ENCODE measurements at regions not wholly inside any gene's neighbourhood (a gene's known extent, or its start where the extent isn't known, plus 50 kb on each side); places are given as distances from the start of the nearest gene placed in this dataset.
"Not testable (repeated sequence)": the region's sequence is repeated elsewhere in the genome, so short reads cannot be mapped to it uniquely, and the experiment has no call there.

DNA sequence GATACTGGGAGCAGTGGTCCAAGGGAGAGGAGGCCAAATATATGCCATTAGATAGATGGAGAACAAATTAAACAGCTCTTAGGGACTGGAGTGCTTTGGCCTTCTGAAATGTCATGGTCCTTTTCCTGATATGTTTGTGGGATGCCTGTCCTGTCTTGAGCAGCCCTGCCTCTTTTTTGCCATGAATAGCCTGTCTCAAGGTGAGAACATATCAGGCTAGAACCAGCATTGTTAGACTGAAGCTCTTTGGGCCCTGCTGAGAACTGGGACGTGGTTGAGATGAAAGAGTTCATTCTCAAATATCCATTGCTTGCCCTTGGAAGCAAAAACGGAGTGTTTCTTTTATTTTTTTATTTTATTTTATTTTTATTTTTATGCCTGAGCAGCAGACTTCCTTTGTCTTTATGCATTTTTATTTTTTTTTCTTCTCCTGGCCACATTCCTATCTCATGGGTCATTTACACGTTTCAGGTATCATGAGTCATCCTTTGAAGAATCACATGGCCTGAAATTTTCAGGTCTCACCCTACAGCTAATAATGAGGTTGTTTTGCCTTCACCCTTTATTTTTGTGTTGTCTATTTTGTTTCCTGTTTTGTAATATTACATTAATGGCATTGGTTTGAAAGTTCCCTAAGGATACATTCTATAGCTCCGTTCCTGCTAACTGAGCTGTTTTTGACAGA lies 371.4 kb downstream of the PSAT1 start:
- no peak for DNase-seq (ENCODE audit: low read depth)

DNA sequence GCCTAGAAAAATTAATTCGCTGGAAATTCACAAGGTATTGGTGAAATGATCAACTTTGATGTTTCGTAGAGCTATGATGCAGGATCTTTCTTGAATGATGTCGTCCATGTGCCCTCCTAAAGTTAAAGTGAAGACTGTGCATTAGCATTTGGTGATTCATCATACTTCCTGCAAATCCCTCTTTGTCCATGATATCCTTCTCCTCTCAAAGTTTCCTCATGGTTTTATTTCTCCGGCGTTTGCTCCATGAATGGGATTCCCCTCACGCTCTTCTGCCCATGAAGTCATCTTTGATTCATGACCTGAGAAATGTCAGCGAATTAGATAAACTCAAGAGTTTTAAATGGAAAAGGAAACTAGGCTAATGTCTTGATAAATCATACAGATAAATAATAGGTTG lies 372.7 kb downstream of the PSAT1 start:
- DNase-seq (ENCODE audit: low read depth), result no peak

DNA sequence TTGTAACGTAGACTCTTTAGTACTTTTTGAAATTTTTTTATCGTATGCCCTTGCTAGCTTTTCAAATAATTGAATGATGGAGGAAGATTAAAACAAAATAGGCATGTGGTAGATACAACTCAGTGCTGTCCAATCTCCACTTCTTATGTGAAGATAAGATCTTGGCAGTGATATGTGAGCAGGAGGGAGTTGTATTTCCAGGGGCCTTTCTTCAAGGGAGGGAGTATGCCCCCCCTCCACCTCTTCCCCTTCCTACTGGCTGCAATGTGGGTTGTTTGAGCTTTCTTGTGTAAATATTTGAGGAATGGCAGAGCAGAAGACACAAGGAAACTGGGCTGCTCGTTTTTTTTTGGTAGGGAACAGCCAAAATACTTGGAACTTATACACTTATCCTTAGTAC lies 374.9 kb downstream of the PSAT1 start:
- no peak for DNase-seq (ENCODE audit: low read depth)

DNA sequence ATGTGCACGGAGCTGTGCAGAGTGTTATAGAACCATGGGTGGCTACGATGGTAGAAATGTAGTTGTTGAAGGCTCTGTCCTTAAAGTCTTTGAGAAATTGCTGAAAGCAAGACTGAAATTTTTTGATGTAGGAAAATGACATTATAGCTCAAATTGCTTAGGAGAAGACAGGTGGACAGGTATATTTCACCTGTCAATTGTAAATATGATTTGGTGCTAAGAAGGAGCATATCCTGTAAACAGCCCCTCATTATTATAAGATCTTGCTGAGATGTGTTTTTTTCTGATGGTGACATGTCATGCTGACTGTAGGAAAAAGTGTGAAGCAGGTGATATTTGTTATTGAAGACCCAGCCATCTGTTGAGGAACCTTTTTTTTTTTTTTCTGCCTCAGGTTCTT lies 377.9 kb downstream of the PSAT1 start:
- DNase-seq (ENCODE audit: low read depth), result no peak

DNA sequence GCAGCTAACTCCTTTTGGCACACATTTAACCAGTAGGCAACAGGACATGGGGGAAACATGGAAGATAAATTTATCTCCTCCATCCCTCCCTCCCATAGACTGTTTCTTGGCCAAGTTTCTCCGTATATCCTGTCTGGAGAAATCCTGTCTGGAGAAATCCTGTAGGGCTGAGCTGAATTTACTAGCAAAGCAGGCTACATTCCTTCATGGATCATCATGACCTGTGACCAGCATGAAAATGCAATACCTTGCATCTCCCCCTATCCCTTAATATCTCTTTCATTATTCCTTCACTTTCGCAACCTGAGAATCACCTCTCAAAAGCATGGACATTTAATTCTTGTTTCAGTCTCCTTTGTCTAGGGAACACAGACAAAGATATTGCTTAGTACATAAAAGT lies 379.1 kb downstream of the PSAT1 start:
- DNase-seq (ENCODE audit: low read depth), result no peak

DNA sequence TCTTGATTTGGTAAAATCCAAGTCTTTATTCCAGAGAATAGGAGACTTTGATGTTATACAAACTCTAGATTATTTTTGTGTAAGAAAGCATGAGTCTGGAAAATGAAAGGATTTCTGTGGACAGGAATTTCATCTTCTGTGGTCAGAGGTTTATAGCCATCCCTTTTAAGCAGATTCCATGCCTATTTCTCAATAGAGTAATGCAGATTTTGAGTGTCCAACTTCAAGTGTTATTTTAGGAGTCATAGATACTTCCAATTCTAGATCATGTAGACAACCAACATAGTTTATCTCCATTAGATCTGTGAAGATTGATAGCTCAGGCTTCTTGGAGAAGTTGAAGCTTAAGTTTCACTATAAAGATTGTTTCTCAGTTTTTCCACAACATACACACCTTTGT lies 379.7 kb downstream of the PSAT1 start:
- no peak for DNase-seq (ENCODE audit: low read depth)

DNA sequence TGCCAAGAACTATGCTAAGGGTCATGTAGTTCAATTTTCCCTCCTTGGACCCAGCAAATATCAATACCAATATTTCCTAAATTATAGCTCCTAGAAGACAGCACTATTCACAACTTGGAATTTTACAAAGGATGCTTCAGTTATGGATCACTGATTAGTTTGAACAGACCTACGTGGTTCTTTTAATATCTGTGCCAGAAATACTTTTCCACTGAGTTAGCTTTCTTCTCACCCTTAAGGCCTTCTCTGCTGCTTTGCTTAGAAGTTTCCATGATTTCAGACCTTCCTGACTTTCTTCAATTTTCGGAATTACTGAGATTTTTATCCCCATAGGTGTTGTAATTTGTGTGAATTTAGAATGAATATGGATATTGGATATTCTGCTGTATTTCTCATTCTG lies 380.4 kb downstream of the PSAT1 start:
- DNase-seq (ENCODE audit: low read depth), result no peak

DNA sequence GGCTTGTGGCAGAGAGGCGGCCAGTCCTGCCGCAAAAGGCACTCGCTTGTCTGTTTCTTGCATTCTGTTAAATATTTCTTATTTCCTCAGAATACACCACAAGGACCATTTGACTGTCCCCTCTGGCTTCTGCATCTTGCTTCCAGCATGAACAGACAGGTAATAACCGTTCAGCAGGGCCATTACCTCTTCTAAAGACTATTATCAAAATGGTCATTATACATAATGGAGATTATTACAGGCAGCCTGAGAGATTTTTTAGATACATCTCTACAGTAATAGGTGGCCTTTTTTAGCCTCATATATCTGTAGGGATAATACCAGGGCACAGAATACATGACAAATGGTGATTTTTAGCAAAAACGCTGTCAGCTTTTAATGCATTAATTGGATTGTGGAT lies 382.0 kb downstream of the PSAT1 start:
- DNase-seq (ENCODE audit: low read depth), result no peak

DNA sequence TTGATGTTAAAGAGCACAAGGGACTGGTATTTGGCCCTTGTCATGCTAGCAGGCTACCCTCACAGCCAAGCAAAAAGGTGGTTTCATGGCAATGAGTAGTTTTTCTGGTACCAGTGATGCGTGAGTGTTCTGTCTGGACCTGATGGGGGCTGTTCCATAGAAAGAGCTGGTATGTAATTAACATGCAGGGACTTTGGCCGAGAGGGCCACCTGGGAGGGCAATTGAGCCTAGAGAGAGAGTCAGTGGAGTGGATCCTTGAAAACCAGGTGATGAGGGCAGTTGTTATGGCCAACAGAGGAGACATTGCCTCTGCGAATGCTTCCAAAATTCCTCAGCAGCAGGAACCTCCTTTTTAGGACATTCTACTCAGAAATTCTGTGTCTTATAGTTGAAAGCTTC lies 383.3 kb downstream of the PSAT1 start:
- DNase-seq (ENCODE audit: low read depth), result no peak

DNA sequence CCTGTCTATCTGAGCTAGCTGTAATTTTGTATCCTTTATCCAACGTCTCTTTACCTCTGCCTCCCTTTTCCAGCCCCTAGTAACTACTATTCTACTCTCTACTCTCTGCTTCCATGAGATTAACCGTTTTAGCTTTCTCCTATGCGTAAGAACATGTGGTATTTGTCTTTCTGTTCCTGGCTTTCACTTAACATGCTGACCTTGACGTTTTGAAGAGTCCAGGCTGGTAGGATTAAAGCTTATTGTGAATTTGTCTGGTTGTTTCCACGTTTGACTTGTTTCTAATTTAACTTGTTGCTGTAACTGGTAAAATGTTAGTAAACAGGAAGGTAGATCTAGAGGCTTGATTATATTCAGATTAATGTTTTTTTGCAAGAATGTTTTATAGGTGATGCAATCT lies 385.3 kb downstream of the PSAT1 start:
- no peak for DNase-seq (ENCODE audit: low read depth)

DNA sequence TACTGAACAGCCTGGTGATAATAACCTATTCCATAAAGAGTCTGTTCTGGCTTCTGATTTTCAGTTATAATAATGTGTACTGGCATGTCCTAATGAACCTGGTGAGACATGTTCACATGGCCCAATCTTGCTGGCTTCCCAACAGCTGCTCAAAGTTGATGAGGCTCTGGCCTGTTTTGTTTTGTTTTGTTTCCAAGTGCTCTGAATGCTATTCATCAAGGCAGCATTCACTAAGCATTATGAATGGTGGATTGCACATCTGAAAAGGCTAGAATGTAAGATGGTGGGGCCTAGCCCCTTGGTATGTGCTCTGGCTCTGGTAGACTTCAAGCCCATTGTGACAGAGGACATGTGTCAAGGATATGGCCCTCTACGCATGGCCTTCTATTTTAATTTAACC lies 388.5 kb downstream of the PSAT1 start:
- DNase-seq (ENCODE audit: low read depth), result peak; percentile 63

DNA sequence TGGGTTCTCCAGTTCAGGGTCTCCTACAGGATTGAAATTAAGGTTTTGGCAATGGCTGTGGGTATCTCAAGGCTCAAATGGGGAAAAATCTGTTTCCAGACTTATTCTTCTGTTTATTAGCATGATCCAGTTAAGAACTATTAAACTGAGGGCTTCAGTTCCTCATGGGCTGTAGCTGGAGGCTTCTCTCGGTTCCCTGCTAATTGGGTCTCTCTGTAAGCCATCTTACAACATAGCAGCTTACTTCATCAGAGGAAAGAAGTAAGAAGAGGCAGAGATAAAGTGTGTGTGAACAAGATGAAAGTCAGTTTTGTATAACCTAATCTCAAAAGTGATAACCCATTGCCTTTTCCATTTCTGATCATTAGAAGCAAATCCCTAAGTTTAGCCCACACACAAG lies 391.9 kb downstream of the PSAT1 start:
- DNase-seq (ENCODE audit: low read depth), result no peak

DNA sequence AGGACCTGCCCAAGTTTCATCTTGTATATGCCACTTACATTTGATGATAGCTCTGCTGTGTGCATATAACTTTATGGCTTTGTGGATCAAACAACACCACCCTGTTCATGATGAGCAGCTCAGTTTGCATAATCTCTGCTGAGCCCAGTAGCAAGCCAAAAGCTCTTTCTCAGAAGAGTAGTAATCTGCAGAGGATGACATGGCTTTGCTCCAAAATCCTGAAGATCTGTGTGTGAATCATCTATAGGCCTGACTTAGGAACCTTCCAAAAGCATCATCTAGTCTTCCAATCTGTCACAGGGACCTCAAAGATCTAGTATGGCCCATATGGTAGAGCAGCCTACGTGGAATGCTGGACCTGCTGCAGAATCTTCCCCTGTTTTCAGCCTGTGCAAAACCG lies 394.6 kb downstream of the PSAT1 start:
- DNase-seq (ENCODE audit: low read depth), result no peak

DNA sequence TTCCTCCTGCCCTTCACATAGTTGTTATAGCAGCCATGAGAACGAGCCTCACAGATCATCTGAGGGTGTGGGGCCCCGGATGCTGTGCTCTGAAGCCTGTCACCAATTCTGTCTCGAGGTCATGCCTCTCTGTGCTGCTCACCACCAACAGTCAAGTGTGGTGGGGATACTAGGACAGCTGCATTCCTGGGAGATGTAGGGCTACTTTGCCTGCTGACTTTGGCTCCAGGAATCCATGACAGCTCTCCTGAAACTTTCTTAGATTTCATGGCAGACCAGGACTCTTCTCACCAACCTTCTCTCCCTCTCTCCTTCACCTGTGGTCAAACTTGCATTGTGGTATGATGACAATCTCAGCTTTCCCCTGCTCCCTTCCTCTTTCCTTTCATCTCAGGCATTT lies 395.9 kb downstream of the PSAT1 start:
- DNase-seq (ENCODE audit: low read depth), result peak; percentile 87

DNA sequence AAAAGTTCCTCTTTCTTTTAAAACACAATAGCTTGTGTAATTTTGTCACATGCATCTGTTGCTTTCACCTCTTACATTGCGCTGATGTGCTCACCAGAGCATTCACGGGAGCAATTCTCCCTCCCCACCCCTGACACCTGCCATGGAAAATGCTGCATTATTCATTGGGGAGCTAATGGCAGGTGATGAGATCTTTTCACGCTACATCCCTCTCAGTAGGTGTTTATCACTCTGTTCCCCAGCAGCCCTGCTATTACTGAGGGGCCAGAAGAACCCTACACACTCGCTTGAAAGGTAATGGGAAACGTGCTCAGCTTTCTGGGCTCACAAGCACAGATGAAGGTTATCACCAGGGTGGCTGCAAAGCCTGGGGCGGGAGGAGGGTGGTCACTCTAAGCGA lies 398.0 kb downstream of the PSAT1 start:
- DNase-seq (ENCODE audit: low read depth), result no peak

DNA sequence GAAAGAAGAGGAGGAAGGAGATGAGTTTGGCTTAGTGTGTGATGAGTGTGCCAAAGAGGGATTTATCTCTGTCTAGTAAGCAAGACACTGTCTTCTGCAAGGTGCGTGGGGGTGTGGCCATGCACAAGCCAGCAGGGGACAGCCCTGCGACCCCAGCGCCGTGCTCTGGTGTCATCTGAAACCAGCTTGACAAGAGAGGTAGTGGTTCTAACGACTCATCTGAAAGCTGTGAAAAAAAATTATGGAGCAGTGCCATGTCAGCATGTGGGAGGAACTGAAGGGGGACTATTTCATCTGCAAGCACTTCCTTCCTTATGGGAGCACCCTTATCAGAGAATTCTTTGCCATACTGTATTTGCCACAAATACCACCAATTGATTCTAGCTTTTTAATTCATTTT lies 398.6 kb downstream of the PSAT1 start:
- no peak for DNase-seq (ENCODE audit: low read depth)

DNA sequence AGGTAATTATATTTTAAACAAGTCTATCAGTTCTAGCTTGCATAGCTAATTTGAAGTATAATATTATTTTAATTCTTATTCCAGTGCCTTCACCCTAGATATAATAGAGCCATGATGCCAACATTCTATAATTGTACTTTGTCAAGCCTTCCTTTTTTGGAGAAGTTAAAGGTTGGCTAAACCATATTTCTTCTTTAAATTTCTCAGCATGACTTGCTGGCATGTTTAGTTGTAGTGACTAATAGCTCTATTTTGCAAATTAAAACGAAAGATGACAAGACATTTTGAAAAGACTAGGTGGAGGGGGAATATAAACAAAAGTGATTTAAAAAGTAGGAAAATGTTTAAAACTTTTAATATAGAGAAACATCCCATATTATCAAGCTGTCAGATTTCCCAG lies 400.7 kb downstream of the PSAT1 start:
- DNase-seq (ENCODE audit: low read depth), result no peak

DNA sequence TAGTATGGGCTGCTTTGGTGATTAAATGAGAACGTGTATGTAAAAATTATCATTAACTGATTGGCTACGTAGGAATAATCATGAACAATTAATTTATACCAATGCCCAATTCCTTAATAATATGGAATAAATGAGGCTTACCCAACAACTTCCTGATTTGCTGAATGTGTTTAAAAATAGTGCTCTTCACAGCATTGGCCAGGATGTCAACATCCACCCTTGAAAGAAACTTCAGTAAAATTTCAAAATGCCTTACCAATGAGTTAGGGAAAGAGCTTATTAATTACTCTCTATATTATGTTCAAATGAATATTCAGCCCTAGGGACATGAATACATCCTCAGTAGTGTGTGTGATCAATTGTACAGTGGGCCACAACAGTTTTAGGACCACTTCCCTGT lies 401.4 kb downstream of the PSAT1 start:
- DNase-seq (ENCODE audit: low read depth), result no peak

DNA sequence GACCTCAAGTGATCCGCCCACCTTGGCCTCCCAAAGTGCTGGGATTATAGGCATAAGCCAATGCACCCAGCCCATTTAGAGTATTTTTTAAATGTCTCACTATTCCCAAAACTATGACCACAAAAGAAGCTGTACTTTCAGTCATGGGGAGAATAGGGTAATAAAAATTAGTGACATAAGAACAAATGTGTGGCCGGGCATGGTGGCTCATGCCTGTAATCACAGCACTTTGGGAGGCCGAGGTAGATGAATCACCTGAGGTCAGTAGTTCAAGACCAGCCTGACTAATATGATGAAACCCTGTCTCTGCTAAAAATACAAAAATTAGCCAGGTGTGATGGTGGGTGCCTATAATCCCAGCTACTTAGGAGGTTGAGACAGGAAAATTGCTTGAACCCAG lies 402.3 kb downstream of the PSAT1 start:
- not testable (repeated sequence) for DNase-seq (ENCODE audit: low read depth)

DNA sequence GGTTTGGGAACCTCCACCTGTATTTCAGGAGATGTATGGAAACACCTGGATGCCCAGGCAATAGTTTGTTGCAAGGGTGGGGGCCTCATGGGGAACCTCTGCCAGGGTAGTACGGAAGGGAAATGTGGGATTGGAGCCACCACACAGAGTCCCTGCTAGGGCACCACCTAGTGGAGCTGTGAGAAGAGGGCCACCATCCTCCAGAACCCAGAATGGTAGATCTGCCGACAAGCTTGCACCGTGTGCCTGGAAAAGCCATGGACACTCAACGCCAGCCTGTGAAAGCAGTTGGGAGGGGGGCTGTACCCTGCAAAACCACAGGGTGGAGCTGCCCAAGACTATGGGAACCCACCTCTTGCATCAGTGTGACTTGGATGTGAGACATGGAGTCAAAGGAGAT lies 407.2 kb downstream of the PSAT1 start:
- not testable (repeated sequence) for DNase-seq (ENCODE audit: low read depth)

DNA sequence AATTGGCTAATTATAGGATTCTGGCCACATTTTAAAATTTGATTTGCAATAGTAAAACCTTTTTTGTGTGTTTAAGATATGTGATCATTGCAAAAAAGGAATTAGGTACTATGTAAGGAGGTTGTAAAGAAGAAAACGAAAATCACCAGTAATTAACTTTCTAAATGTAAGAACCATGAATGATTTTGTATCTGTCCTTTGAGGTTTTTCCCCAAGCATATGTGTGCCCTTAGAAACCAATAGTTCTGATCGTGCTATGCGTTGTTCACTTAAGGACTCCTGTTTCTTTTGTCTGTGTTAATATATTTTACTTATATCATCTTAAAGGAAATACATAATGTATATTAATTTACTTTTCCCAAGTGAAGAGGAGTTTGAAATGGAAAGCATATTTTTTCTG lies 410.2 kb downstream of the PSAT1 start:
- no peak for DNase-seq (ENCODE audit: low read depth)

DNA sequence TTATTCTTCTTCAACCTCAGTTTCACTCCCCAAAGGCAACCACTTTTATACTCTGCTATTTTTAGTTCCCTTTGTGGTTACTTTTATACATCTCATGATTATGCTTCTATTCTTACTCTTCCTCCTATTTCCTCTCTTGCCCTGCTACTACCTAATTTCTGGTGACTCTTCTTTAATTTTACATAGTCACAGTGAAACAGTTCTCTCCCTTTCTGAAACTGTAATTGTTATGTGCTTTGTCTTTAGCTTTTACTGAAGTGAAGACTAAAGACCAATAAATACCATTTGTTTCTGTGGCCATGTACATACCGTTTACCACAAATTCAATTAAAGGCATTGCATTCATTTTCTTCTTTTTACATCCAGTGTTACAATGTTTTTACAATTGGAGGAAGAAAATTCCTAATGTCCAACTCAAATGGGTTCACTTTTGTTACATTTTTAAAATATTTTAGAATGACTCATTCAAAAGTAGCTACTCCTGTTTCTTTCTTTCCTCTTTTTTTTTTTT lies 410.6 kb downstream of the PSAT1 start:
- peak; percentile 51 for DNase-seq (ENCODE audit: low read depth)

DNA sequence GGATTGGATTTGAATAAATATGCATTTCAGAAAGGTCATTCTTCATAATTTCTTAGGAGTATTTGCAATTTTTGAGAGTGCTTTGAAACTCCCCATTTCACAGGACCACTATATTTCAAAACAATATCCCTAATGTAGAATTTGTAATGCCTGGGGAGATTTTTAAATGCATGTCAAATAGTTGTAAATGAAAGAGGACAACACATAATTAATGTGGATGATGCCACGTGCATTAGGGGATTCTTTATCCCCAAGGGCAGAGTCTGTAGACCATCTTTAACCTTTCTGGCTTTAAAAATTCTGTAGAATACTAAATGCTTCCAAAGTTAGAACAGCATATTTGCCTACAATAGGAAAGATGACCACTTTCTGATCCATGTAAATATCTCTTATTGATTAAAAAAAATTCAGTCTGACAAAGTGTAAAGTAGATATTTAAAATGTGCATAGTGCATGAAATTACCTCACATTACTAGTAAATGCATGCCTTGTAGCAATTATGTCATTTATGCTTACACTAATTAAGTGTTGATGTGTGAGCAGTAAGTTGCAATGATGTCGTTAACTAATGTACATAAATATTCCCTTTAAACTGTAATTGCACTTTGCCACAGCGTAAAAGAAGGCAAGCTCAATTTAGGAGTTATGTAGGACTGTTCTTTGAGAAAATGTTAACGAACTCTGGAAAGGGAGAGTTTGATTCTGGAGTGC lies 416.1 kb downstream of the PSAT1 start:
- no peak for DNase-seq (ENCODE audit: low read depth)

All from myocyte (in vitro differentiated cells).